Astrocyte (in vitro differentiated cells and primary cell): ENCODE measurements at regions not wholly inside any gene's neighbourhood (a gene's known extent, or its start where the extent isn't known, plus 50 kb on each side); places are given as distances from the start of the nearest gene placed in this dataset.

Experiments used
- DNase-seq: peaks from one replicate; pipeline ENCODE4 v3.0.0-alpha.2; 2010; ENCODE audit warnings: low read depth
- FAIRE-seq: peaks from 2 replicates; lab custom pipeline; 2011; peaks lifted over from hg19 to GRCh38; lab: Jason Lieb, UNC
- H2AFZ ChIP-seq: 2 replicates; pipeline ENCODE4 v1.6.0; 2012; ENCODE audit warnings: low read depth, low read length, inconsistent platforms
- H3K27ac ChIP-seq: 2 replicates; pipeline ENCODE4 v1.5.1; 2011; ENCODE audit warnings: low read depth, low read length, inconsistent platforms
- H3K27me3 ChIP-seq: 2 replicates; pipeline ENCODE4 v1.6.0; 2011; ENCODE audit warnings: low read length, inconsistent platforms; ENCODE audit not compliant: insufficient read depth
- H3K36me3 ChIP-seq: 2 replicates; pipeline ENCODE4 v1.5.1; 2011; ENCODE audit warnings: low read length, inconsistent platforms; ENCODE audit not compliant: insufficient read depth
- H3K4me1 ChIP-seq: 2 replicates; pipeline ENCODE4 v1.5.1; 2011; ENCODE audit warnings: low read length, inconsistent platforms; ENCODE audit not compliant: insufficient read depth
- H3K4me2 ChIP-seq: 2 replicates; pipeline ENCODE4 v1.6.0; 2012; ENCODE audit warnings: low read length, inconsistent platforms
- H3K4me3 ChIP-seq: 2 replicates; pipeline ENCODE4 v1.5.1; 2011; ENCODE audit warnings: low read depth, mild to moderate bottlenecking, low read length, inconsistent platforms; ENCODE audit not compliant: insufficient read depth
- H3K79me2 ChIP-seq: 2 replicates; pipeline ENCODE4 v1.6.0; 2012; ENCODE audit warnings: mild to moderate bottlenecking, low read length, inconsistent platforms; ENCODE audit not compliant: insufficient read depth
- H3K9ac ChIP-seq: 2 replicates; pipeline ENCODE4 v1.6.0; 2012; ENCODE audit warnings: mild to moderate bottlenecking, low read length, inconsistent platforms
- H3K9me3 ChIP-seq: 2 replicates; pipeline ENCODE4 v1.5.1; 2012; ENCODE audit warnings: low read depth, mild to moderate bottlenecking, low read length, inconsistent platforms; ENCODE audit not compliant: insufficient read depth
- H4K20me1 ChIP-seq: 2 replicates; pipeline ENCODE4 v1.6.0; 2012; ENCODE audit warnings: low read length, inconsistent platforms; ENCODE audit not compliant: insufficient read depth
- H3K27ac Mint-ChIP-seq: one replicate; pipeline ENCODE4 v1.8.0; 2021; ENCODE audit warnings: mild to moderate bottlenecking, mixed read lengths; ENCODE audit not compliant: unreplicated experiment
- H3K27me3 Mint-ChIP-seq: one replicate; pipeline ENCODE4 v1.8.0; 2021; ENCODE audit warnings: low read depth, mixed read lengths; ENCODE audit not compliant: unreplicated experiment
- H3K36me3 Mint-ChIP-seq: one replicate; pipeline ENCODE4 v1.8.0; 2021; ENCODE audit warnings: low read depth, mixed read lengths; ENCODE audit not compliant: unreplicated experiment
- H3K4me1 Mint-ChIP-seq: one replicate; pipeline ENCODE4 v1.8.0; 2021; ENCODE audit warnings: low read depth, mixed read lengths; ENCODE audit not compliant: unreplicated experiment
- H3K4me3 Mint-ChIP-seq: one replicate; pipeline ENCODE4 v1.8.0; 2021; ENCODE audit warnings: mild to moderate bottlenecking, moderate library complexity, mixed read lengths; ENCODE audit not compliant: unreplicated experiment
- H3K9me3 Mint-ChIP-seq: one replicate; pipeline ENCODE4 v1.8.0; 2021; ENCODE audit warnings: mild to moderate bottlenecking, mixed read lengths; ENCODE audit not compliant: unreplicated experiment
- CTCF ChIP-seq: IDR thresholded peaks from 2 replicates; pipeline ENCODE4 v1.5.1; 2011; ENCODE audit warnings: low read depth, mild to moderate bottlenecking, inconsistent platforms, low read length, moderate library complexity; ENCODE audit not compliant: insufficient read depth
- EZH2 ChIP-seq: IDR thresholded peaks from 2 replicates; pipeline ENCODE4 v1.6.1; 2012; ENCODE audit warnings: mild to moderate bottlenecking, low read length, inconsistent platforms; ENCODE audit not compliant: insufficient read depth

- no peak for DNase-seq
- Histone ChIP-seq H3K27me3 (no peaks in the 10 kb centered on the region), H3K27ac (no peak overlapping the region), H3K79me2 (no peaks in the 10 kb centered on the region), H3K4me2 (no peak overlapping the region), H4K20me1 (no peaks in the 10 kb centered on the region), H2AFZ (no peak overlapping the region), H3K9ac (no peak overlapping the region), H3K9me3 (no peaks in the 10 kb centered on the region), H3K4me3 (no peak overlapping the region), H3K4me1 (no peaks in the 10 kb centered on the region), H3K36me3 (no peaks in the 10 kb centered on the region)
- Mint-ChIP-seq H3K27ac (no peak overlapping the region), H3K4me3 (no peak overlapping the region), H3K36me3 (no peaks in the 10 kb centered on the region), H3K4me1 (no peaks in the 10 kb centered on the region), H3K27me3 (no peaks in the 10 kb centered on the region), H3K9me3 (no peaks in the 10 kb centered on the region)
- FAIRE-seq, result no peak
- no peak for TF ChIP-seq CTCF
- no peak for TF ChIP-seq EZH2
Measured at GRCh38 chr14:82657186-82657675, 1123.6 kb upstream of the SEL1L start.

- no peak for FAIRE-seq
Measured at GRCh38 chr14:82661258-82661657, 1127.6 kb upstream of the SEL1L start.

More at GRCh38 chr14:82661258-82661657, 1127.6 kb upstream of the SEL1L start:
- no peak for TF ChIP-seq CTCF
- no peak for TF ChIP-seq EZH2
- Mint-ChIP-seq H3K4me3 (no peak overlapping the region), H3K9me3 (no peaks in the 10 kb centered on the region), H3K4me1 (no peaks in the 10 kb centered on the region), H3K36me3 (no peaks in the 10 kb centered on the region), H3K27me3 (no peaks in the 10 kb centered on the region), H3K27ac (no peak overlapping the region)
- H3K4me1 ChIP-seq, result no peaks in the 10 kb centered on the region
- H3K27ac ChIP-seq, result no peak overlapping the region
- H3K9ac ChIP-seq, result no peak overlapping the region
- H4K20me1 ChIP-seq, result no peaks in the 10 kb centered on the region
- H3K79me2 ChIP-seq, result no peaks in the 10 kb centered on the region
- H3K4me2 ChIP-seq, result no peak overlapping the region
- no peak overlapping the region for H2AFZ ChIP-seq
- H3K27me3 ChIP-seq, result no peaks in the 10 kb centered on the region
- H3K36me3 ChIP-seq, result no peaks in the 10 kb centered on the region
- no peak overlapping the region for H3K4me3 ChIP-seq
- DNase-seq, result no peak
- peaks cover 2% of the 10 kb centered on the region for H3K9me3 ChIP-seq
